NB4 (cell line): ENCODE measurements at regions not wholly inside any gene's neighbourhood (a gene's known extent, or its start where the extent isn't known, plus 50 kb on each side); places are given as distances from the start of the nearest gene placed in this dataset.

Source experiments
- DNase-seq: peaks from one replicate; pipeline ENCODE4 v3.0.0; 2010; ENCODE audit warnings: low read depth
- H3K4me3 ChIP-seq: one replicate; pipeline ENCODE4 v1.5.1; 2011; ENCODE audit warnings: mild to moderate bottlenecking, low read depth, low read length, moderate library complexity
- CTCF ChIP-seq: IDR thresholded peaks from one replicate; pipeline ENCODE4 v1.5.1; 2012; ENCODE audit warnings: low read depth, low read length
- MAX ChIP-seq: IDR thresholded peaks from 2 replicates; pipeline ENCODE4 v1.6.1; 2011; ENCODE audit warnings: low read depth, low read length
- MYC ChIP-seq: IDR thresholded peaks from 2 replicates; pipeline ENCODE4 v1.6.1; 2011; ENCODE audit warnings: low read depth, low read length
- POLR2A ChIP-seq: IDR thresholded peaks from 2 replicates; pipeline ENCODE4 v1.6.1; 2011; ENCODE audit warnings: mild to moderate bottlenecking; ENCODE audit not compliant: insufficient read length; ENCODE audit errors: extremely low read depth

- TF ChIP-seq MAX (no peak), CTCF (no peak), POLR2A (no peak), MYC (no peak)
- no peak overlapping the region for H3K4me3 ChIP-seq
- no peak for DNase-seq
These were observed 282.7 kb downstream of the ENC1 start for GRCh38 chr5:74357827-74358226.

- DNase-seq: no peak
- H3K4me3 ChIP-seq: no peak overlapping the region
- TF ChIP-seq CTCF: no peak
- TF ChIP-seq MAX: no peak
These were observed 284.4 kb downstream of the ENC1 start for GRCh38 chr5:74356009-74356695.

GRCh38 chr5:74355041-74355824 is 285.3 kb downstream of the ENC1 start:
- no peak for DNase-seq
- TF ChIP-seq CTCF (no peak), MYC (no peak), POLR2A (no peak), MAX (no peak)
- no peak overlapping the region for H3K4me3 ChIP-seq

- no peak for DNase-seq
- TF ChIP-seq MYC (no peak), POLR2A (no peak), MAX (no peak), CTCF (no peak)
- H3K4me3 ChIP-seq: no peak overlapping the region
These were observed 288.3 kb downstream of the ENC1 start for GRCh38 chr5:74352256-74352655.

GRCh38 chr5:74342948-74343682 is 297.4 kb downstream of the ENC1 start:
- no peak overlapping the region for H3K4me3 ChIP-seq
- TF ChIP-seq MAX (no peak), POLR2A (no peak), MYC (no peak), CTCF (no peak)
- no peak for DNase-seq
